ENCODE measurements at regions not wholly inside any gene's neighbourhood (a gene's known extent, or its start where the extent isn't known, plus 50 kb on each side); places are given as distances from the start of the nearest gene placed in this dataset.

- H3K36me3 Mint-ChIP-seq (ENCODE audit: low read depth), result peaks cover 6% of the 10 kb centered on the region
- peak overlapping the region; percentile 64 for H3K4me3 Mint-ChIP-seq
- H3K4me1 Mint-ChIP-seq, result peaks cover 14% of the 10 kb centered on the region
- no peaks in the 10 kb centered on the region for H3K27me3 Mint-ChIP-seq
- ATAC-seq (replicated peaks), result no peak
- no peak overlapping the region for H3K27ac Mint-ChIP-seq
- no peaks in the 10 kb centered on the region for H3K9me3 Mint-ChIP-seq
These were observed 111.2 kb downstream of the NCOR2 start for GRCh38 chr12:124456133-124456651.

DNA sequence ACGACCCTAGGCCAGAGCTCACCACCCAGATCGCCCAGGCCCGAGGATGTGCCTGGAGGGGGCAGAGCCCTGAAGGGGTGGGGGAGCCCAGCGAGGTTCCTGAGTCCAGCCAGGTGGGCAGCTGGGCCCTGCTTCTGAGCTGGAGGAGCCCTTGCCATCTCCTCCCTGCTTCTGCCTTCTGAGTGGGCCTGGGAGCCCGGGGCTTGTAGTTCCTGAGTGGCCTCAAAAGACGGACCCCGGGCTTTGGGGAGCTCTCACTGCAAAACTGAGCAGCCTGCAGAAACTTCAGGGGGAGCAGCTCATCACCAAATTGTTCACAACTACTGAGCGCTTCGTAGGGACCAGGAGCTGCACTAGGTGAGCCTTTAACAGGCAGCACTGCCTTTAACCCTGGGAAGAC, 112.1 kb downstream of the NCOR2 start:
- Mint-ChIP-seq H3K9me3 (no peaks in the 10 kb centered on the region), H3K27ac (no peak overlapping the region), H3K27me3 (no peaks in the 10 kb centered on the region), H3K4me3 (no peak overlapping the region), H3K36me3 (ENCODE audit: low read depth) (peaks cover 6% of the 10 kb centered on the region), H3K4me1 (peaks cover 14% of the 10 kb centered on the region)
- no peak for ATAC-seq (replicated peaks)

GRCh38 chr12:124454735-124455134, 112.7 kb downstream of the NCOR2 start:
- H3K9me3 Mint-ChIP-seq, result no peaks in the 10 kb centered on the region
- no peaks in the 10 kb centered on the region for H3K27me3 Mint-ChIP-seq
- peaks cover 2% of the 10 kb centered on the region for H3K36me3 Mint-ChIP-seq (ENCODE audit: low read depth)
- H3K27ac Mint-ChIP-seq, result no peak overlapping the region
- no peak overlapping the region for H3K4me3 Mint-ChIP-seq
- peaks cover 14% of the 10 kb centered on the region for H3K4me1 Mint-ChIP-seq
- ATAC-seq (replicated peaks), result no peak

- Mint-ChIP-seq H3K9me3 (no peaks in the 10 kb centered on the region), H3K27ac (no peak overlapping the region), H3K4me3 (peak overlapping the region; percentile 41), H3K36me3 (ENCODE audit: low read depth) (peaks cover under 1% of the 10 kb centered on the region), H3K27me3 (no peaks in the 10 kb centered on the region), H3K4me1 (peaks cover 14% of the 10 kb centered on the region)
- no peak for ATAC-seq (replicated peaks)
These were observed 113.1 kb downstream of the NCOR2 start for GRCh38 chr12:124454352-124454725.

GRCh38 chr12:124453419-124454351, 113.7 kb downstream of the NCOR2 start:
- Mint-ChIP-seq H3K4me1 (peaks cover 19% of the 10 kb centered on the region), H3K27me3 (no peaks in the 10 kb centered on the region), H3K36me3 (ENCODE audit: low read depth) (peaks cover 7% of the 10 kb centered on the region), H3K27ac (no peak overlapping the region), H3K4me3 (peak overlapping the region; percentile 41), H3K9me3 (no peaks in the 10 kb centered on the region)
- ATAC-seq (replicated peaks), result peak; percentile 90

DNA sequence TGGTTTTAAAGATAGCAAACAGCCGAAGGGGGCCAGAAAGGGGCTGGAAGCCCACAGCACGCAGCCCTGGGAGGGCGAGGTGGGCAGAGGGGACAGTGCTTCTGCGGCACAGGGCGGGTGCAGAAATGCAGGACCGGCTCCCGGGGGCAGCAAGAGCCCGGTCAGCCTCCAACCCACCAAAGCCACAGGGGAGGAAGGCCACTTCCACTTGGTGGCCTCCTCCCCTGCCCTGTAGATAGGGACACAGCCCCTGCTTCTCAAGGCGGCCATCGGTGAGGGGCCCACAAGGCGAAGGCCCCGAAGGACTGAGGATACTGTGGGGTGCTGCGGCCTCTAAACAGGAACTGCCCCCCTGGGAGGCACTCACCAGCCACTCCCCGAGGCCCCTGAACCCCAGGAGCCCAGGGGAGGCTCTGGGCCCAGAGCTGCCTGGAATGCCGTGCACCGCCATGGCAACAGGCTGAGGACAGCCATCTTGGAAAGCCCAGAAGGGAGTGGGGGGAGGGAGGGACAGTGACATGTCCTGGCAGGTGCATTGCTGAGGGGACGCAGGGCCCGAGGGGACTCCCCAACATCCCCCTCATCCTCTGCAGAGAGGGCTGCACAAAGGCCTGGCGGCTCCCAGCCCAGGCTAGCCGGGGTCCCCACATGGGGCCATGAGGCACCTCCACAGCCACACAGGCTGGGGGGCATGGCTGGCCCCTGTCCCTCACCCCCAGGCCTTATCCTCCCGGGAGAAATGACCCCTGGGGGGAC, 114.7 kb downstream of the NCOR2 start:
- H3K4me1 Mint-ChIP-seq, result peaks cover 21% of the 10 kb centered on the region
- H3K27me3 Mint-ChIP-seq, result no peaks in the 10 kb centered on the region
- H3K27ac Mint-ChIP-seq, result no peak overlapping the region
- peaks cover 10% of the 10 kb centered on the region for H3K36me3 Mint-ChIP-seq (ENCODE audit: low read depth)
- H3K9me3 Mint-ChIP-seq, result no peaks in the 10 kb centered on the region
- ATAC-seq (replicated peaks), result no peak
- peak overlapping the region; percentile 41 for H3K4me3 Mint-ChIP-seq

GRCh38 chr12:124451637-124452243, 115.7 kb downstream of the NCOR2 start:
- Mint-ChIP-seq H3K36me3 (ENCODE audit: low read depth) (peaks cover 19% of the 10 kb centered on the region), H3K4me1 (peaks cover 21% of the 10 kb centered on the region), H3K4me3 (no peak overlapping the region), H3K27ac (no peak overlapping the region), H3K27me3 (no peaks in the 10 kb centered on the region), H3K9me3 (no peaks in the 10 kb centered on the region)
- no peak for ATAC-seq (replicated peaks)

GRCh38 chr12:124451016-124451415, 116.4 kb downstream of the NCOR2 start:
- Mint-ChIP-seq H3K4me3 (no peak overlapping the region), H3K27me3 (no peaks in the 10 kb centered on the region), H3K36me3 (ENCODE audit: low read depth) (peaks cover 24% of the 10 kb centered on the region), H3K9me3 (no peaks in the 10 kb centered on the region), H3K27ac (no peak overlapping the region), H3K4me1 (peaks cover 21% of the 10 kb centered on the region)
- ATAC-seq (replicated peaks), result no peak

GRCh38 chr12:124450376-124450750, 117.0 kb downstream of the NCOR2 start:
- no peaks in the 10 kb centered on the region for H3K27me3 Mint-ChIP-seq
- peaks cover 21% of the 10 kb centered on the region for H3K4me1 Mint-ChIP-seq
- peaks cover 26% of the 10 kb centered on the region for H3K36me3 Mint-ChIP-seq (ENCODE audit: low read depth)
- H3K27ac Mint-ChIP-seq, result no peak overlapping the region
- no peak for ATAC-seq (replicated peaks)
- no peak overlapping the region for H3K4me3 Mint-ChIP-seq
- no peaks in the 10 kb centered on the region for H3K9me3 Mint-ChIP-seq

DNA sequence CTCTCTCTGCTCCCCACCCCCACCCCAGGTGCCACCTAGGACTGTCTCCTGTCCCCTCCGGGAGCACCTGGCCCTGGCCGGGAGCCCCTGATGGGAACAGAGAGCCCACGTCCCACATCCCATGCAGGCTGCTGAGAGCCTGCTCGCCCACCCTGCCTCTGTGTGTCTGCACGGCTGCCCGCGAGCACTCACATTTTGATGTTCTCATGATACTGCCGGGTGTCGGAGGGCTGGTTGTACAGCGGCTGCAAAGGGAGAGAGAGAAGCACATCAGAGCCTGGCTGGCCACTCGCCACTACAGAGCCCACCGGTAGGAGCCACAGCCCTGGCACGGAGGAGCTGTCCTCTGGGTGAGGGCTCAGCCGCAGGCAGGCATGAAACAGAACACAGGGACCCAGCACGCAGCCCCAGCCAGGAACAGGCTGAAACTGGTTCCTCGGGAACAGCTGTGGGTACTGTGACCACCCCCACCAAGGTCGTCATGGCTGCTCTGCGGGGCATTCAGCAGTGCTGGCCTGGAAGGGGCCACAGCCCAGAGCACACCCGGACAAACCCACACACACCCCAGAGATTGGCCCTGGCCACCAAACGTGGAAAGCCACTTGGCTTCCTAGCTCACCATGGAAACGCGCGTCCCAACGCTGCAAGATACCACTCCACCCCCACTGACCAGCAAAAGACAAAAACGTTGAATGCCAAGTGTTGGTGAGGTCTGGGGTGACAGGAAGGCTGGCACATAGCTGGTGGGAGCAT, 117.6 kb downstream of the NCOR2 start:
- no peak overlapping the region for H3K4me3 Mint-ChIP-seq
- H3K27ac Mint-ChIP-seq, result no peak overlapping the region
- no peak for ATAC-seq (replicated peaks)
- no peaks in the 10 kb centered on the region for H3K27me3 Mint-ChIP-seq
- no peaks in the 10 kb centered on the region for H3K9me3 Mint-ChIP-seq
- peaks cover 19% of the 10 kb centered on the region for H3K4me1 Mint-ChIP-seq
- H3K36me3 Mint-ChIP-seq (ENCODE audit: low read depth), result peaks cover 27% of the 10 kb centered on the region

DNA sequence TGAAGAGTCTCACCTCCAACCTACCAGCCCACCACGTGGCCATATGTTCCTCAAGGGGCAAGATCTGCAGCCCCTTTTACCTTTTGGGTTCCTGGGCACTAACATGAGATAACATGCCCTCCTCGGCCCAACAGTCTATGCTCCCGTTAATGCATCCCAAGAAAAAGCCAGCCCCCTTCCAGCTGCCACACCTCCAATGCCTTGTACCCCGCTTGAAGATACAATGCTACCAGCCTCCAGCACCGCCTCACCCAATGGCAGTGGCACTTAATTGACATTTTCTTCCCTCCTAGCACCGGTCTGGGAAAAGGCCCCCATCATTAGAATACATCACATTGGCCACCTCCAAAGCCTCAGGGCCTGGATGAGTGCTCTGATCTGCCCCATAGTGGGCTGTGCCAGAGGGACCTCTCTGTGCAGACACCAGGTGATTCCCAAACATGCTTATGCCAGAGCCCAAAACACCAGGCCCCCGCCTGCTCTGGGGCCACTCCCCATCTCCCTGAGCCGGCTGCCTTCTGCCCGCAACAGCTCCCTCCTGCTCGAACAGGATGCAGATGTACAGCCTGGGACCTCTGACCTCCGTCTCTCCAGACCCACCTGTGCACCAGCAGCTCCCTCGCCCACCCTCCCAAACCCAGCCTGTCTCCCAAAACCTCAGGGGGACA, 118.3 kb downstream of the NCOR2 start:
- peaks cover 34% of the 10 kb centered on the region for H3K36me3 Mint-ChIP-seq (ENCODE audit: low read depth)
- H3K27me3 Mint-ChIP-seq, result no peaks in the 10 kb centered on the region

DNA sequence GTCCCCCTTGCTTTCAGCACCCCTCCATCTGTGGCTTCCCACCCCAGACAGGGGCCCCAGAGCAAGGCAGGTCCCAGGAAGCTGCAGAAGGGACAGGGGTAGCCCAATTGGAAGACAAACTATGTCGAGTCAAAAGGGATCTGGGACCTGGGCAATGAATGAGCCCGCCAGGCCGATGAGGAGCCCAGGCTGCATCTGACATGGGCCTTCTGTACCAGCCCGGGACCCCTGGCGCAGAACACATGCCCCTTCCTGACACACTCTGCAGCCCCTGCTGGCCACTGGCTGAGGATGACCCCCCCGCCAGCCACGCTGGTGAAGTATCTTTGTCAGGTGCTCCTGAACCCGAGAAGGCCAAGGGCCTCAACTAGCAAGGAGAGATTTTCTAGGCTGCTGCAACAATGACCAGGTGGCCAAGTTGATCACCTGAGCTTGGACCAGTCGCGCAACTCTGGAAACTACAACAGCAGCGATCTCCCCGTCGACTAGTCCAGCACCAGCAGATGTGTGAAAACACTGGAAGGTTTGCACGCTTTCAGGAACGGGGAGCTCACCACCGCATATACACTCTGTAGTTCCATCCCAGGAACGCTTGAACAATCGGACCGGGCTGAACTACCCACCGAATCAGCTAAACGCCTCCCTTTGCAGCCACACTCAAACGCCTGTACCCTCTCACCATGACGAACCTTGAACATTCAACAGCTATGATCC, 119.0 kb downstream of the NCOR2 start:
- no peak for ATAC-seq (replicated peaks)
- Mint-ChIP-seq H3K4me3 (no peak overlapping the region), H3K4me1 (peaks cover 19% of the 10 kb centered on the region), H3K27me3 (no peaks in the 10 kb centered on the region), H3K9me3 (no peaks in the 10 kb centered on the region), H3K36me3 (ENCODE audit: low read depth) (peaks cover 40% of the 10 kb centered on the region), H3K27ac (no peak overlapping the region)

More for the DNA sequence above, 118.3 kb downstream of the NCOR2 start:
- Mint-ChIP-seq H3K4me1 (peaks cover 18% of the 10 kb centered on the region), H3K27ac (no peak overlapping the region), H3K9me3 (no peaks in the 10 kb centered on the region), H3K4me3 (no peak overlapping the region)
- ATAC-seq (replicated peaks), result no peak

DNA sequence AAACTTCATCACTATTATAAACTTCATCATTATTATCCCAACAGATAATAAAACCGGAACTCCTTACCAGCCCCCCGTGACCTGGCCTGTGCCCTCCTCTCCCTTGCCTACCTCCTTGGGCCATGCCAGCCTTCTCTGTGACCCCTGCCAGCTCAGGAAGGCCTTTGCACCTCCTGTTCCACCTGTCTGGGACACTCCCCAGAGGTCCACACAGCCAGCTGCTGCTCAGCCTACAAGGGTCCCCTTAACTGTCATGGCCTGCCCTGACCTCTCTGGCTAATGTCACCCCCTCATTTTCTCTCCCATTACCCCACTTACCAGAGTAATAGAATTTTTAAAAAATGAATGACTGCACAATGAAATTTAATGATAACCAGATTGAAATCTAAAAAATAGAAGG, 121.0 kb downstream of the NCOR2 start:
- no peak overlapping the region for H3K4me3 Mint-ChIP-seq
- no peaks in the 10 kb centered on the region for H3K27me3 Mint-ChIP-seq
- ATAC-seq (replicated peaks), result no peak

More for the DNA sequence above, 121.0 kb downstream of the NCOR2 start:
- Mint-ChIP-seq H3K36me3 (ENCODE audit: low read depth) (peaks cover 52% of the 10 kb centered on the region), H3K4me1 (peaks cover 17% of the 10 kb centered on the region), H3K27ac (no peak overlapping the region), H3K9me3 (no peaks in the 10 kb centered on the region)

All from activated T-helper 17 cell treated with anti-CD3 and anti-CD28 coated beads, Interleukin-2, amount 50 U/mL, for 72 hours (primary cell).